H1 (cell line): ENCODE measurements at regions not wholly inside any gene's neighbourhood (a gene's known extent, or its start where the extent isn't known, plus 50 kb on each side); places are given as distances from the start of the nearest gene placed in this dataset.

Source experiments
- CTCF ChIA-PET: fragments of 300-600 bp; sonication (Branson Sonifier 250); formaldehyde crosslinking; loops from one replicate; lab custom pipeline; 2021; ENCODE audit not compliant: partially characterized antibody; lab: Charles Lee
- POLR2A ChIA-PET: fragments of 300-600 bp; sonication (Branson Sonifier 250); formaldehyde crosslinking; loops from one replicate; lab custom pipeline; 2021; ENCODE audit warnings: inconsistent platforms; ENCODE audit not compliant: partially characterized antibody; lab: Charles Lee
- DNase-seq, 2 experiments: peaks; one replicate each; pipeline versions ENCODE4 v3.0.0 to v3.0.0-alpha.2; 2010 to 2022; ENCODE audit warnings: low spot score in 2 of 2, low read depth in 1 of 2, mixed read lengths in 1 of 2
- FAIRE-seq: peaks from 2 replicates; lab custom pipeline; 2011; peaks lifted over from hg19 to GRCh38; lab: Jason Lieb, UNC
- H2AFZ ChIP-seq: 2 replicates; pipeline ENCODE4 v1.8.1; 2012; ENCODE audit warnings: low read length, inconsistent platforms
- H2AK5ac ChIP-seq: 2 replicates; pipeline ENCODE4 v1.6.1; 2013; ENCODE audit warnings: low read depth, low read length
- H2BK120ac ChIP-seq: replicated peaks from 2 replicates; pipeline ENCODE3; 2013; ENCODE audit warnings: low read depth, low read length, inconsistent platforms
- H2BK12ac ChIP-seq: 2 replicates; pipeline ENCODE4 v1.6.1; 2013; ENCODE audit warnings: low read depth, low read length
- H2BK15ac ChIP-seq: 2 replicates; pipeline ENCODE4 v1.6.1; 2013; ENCODE audit warnings: low read length
- H2BK20ac ChIP-seq: 2 replicates; pipeline ENCODE4 v1.6.1; 2013; ENCODE audit warnings: low read length
- H2BK5ac ChIP-seq: 2 replicates; pipeline ENCODE4 v1.6.1; 2013; ENCODE audit warnings: low read depth, low read length
- H3K14ac ChIP-seq: 2 replicates; pipeline ENCODE4 v1.6.1; 2013; ENCODE audit warnings: inconsistent platforms; ENCODE audit not compliant: insufficient read length
- H3K18ac ChIP-seq: 2 replicates; pipeline ENCODE4 v1.6.1; 2013; ENCODE audit warnings: low read length; ENCODE audit errors: extremely low read depth
- H3K23ac ChIP-seq: 2 replicates; pipeline ENCODE4 v1.6.1; 2013; ENCODE audit warnings: inconsistent platforms; ENCODE audit not compliant: insufficient read length
- H3K23me2 ChIP-seq: 2 replicates; pipeline ENCODE4 v1.6.1; 2013; ENCODE audit warnings: low read depth, low read length
- H3K27ac ChIP-seq: 2 replicates; pipeline ENCODE4 v1.6.1; 2011; ENCODE audit warnings: low read depth, low read length, inconsistent platforms
- H3K27me3 ChIP-seq, 4 experiments: replicated peaks in 1 of 4; 1 replicate in 1 of 4; 2 replicates in 3 of 4; pipeline versions ENCODE4 v1.6.1 to v1.8.1; 2011 to 2013; ENCODE audit warnings: low read length in 3 of 4, mild to moderate bottlenecking in 3 of 4, inconsistent platforms in 2 of 4, mixed read lengths in 2 of 4, moderate library complexity in 1 of 4; ENCODE audit not compliant: control insufficient read depth in 3 of 4, insufficient read depth in 3 of 4; ENCODE audit errors: extremely low read depth in 1 of 4
- H3K36me3 ChIP-seq, 4 experiments: 2 replicates each; pipeline versions ENCODE4 v1.6.1 to v1.8.1; 2011 to 2013; ENCODE audit warnings: mild to moderate bottlenecking in 4 of 4, low read length in 3 of 4, moderate library complexity in 2 of 4, control low read depth in 1 of 4, inconsistent platforms in 1 of 4; ENCODE audit not compliant: insufficient read depth in 4 of 4, control insufficient read depth in 2 of 4
- H3K4ac ChIP-seq: replicated peaks from 2 replicates; pipeline ENCODE3; 2013; ENCODE audit warnings: low read length, low read depth, mixed read lengths, inconsistent platforms; ENCODE audit not compliant: insufficient read length
- H3K4me1 ChIP-seq, 4 experiments: replicated peaks in 1 of 4; 1 replicate in 1 of 4; 2 replicates in 3 of 4; pipeline versions ENCODE4 v1.6.1 to v1.8.1; 2011 to 2013; ENCODE audit warnings: low read length in 3 of 4, inconsistent platforms in 2 of 4, mixed read lengths in 1 of 4; ENCODE audit not compliant: insufficient read depth in 4 of 4, control insufficient read depth in 3 of 4
- H3K4me2 ChIP-seq, 2 experiments: 2 replicates each; pipeline versions ENCODE4 v1.6.1 to v1.8.1; 2011 to 2013; ENCODE audit warnings: low read depth in 2 of 2, low read length in 2 of 2, control low read depth in 1 of 2, inconsistent platforms in 1 of 2, mild to moderate bottlenecking in 1 of 2; ENCODE audit not compliant: insufficient read depth in 1 of 2
- H3K4me3 ChIP-seq, 4 experiments: fragments of 200-600, 300-600 bp in 1 of 4; sonication (generic), shearing (Covaris generic), sonication (Bioruptor Twin) in 1 of 4; 2 replicates each; pipeline versions ENCODE4 v1.5.1 to v1.8.1; 2011 to 2016; ENCODE audit warnings: low read length in 4 of 4, low read depth in 3 of 4, control low read depth in 2 of 4, inconsistent platforms in 2 of 4, mild to moderate bottlenecking in 2 of 4, mixed read lengths in 1 of 4, moderate library complexity in 1 of 4; ENCODE audit not compliant: insufficient read depth in 2 of 4; ENCODE audit errors: extremely low read depth in 1 of 4
- H3K56ac ChIP-seq: replicated peaks from 2 replicates; pipeline ENCODE3; 2013; ENCODE audit warnings: low read depth, mild to moderate bottlenecking, mixed read lengths, low read length, inconsistent platforms; ENCODE audit not compliant: insufficient read length
- H3K79me1 ChIP-seq: 2 replicates; pipeline ENCODE4 v1.6.1; 2013; ENCODE audit warnings: low read depth, low read length, control low read depth
- H3K79me2 ChIP-seq, 2 experiments: 2 replicates each; pipeline versions ENCODE4 v1.6.1 to v1.8.1; 2012 to 2013; ENCODE audit warnings: low read length in 2 of 2, mild to moderate bottlenecking in 2 of 2, inconsistent platforms in 1 of 2; ENCODE audit not compliant: insufficient read depth in 2 of 2, control insufficient read depth in 1 of 2
- H3K9ac ChIP-seq, 4 experiments: replicated peaks in 1 of 4; 1 replicate in 1 of 4; 2 replicates in 3 of 4; pipeline versions ENCODE4 v1.6.1 to v1.8.1; 2011 to 2013; ENCODE audit warnings: low read depth in 3 of 4, low read length in 3 of 4, control low read depth in 2 of 4, mild to moderate bottlenecking in 2 of 4, moderate library complexity in 2 of 4, inconsistent platforms in 1 of 4; ENCODE audit errors: extremely low read depth in 1 of 4
- H3K9me3 ChIP-seq, 2 experiments: 2 replicates each; pipeline versions ENCODE4 v1.6.1 to v1.8.1; 2012 to 2013; ENCODE audit warnings: mild to moderate bottlenecking in 2 of 2, moderate library complexity in 2 of 2, control low read depth in 1 of 2, inconsistent platforms in 1 of 2, low read depth in 1 of 2, low read length in 1 of 2, mixed read lengths in 1 of 2; ENCODE audit not compliant: insufficient read depth in 2 of 2
- H4K20me1 ChIP-seq, 2 experiments: replicated peaks in 1 of 2; 2 replicates each; pipeline versions ENCODE3 to v1.8.1; 2011 to 2013; ENCODE audit warnings: inconsistent platforms in 2 of 2, low read length in 2 of 2, mild to moderate bottlenecking in 1 of 2; ENCODE audit not compliant: insufficient read depth in 2 of 2, control insufficient read depth in 1 of 2
- H4K5ac ChIP-seq: 2 replicates; pipeline ENCODE4 v1.6.1; 2013; ENCODE audit warnings: low read length, low read depth, mixed read lengths, inconsistent platforms; ENCODE audit not compliant: insufficient read length
- H4K8ac ChIP-seq: 2 replicates; pipeline ENCODE4 v1.8.0; 2013; ENCODE audit warnings: mild to moderate bottlenecking, moderate library complexity, low read length, inconsistent platforms; ENCODE audit not compliant: insufficient read depth; ENCODE audit errors: extremely low read depth
- H4K91ac ChIP-seq: replicated peaks from 2 replicates; pipeline ENCODE3; 2013; ENCODE audit warnings: low read length, mixed read lengths, inconsistent platforms; ENCODE audit not compliant: insufficient read length
- CEBPB ChIP-seq: IDR thresholded peaks from 2 replicates; pipeline ENCODE4 v1.6.1; 2012; ENCODE audit warnings: low read depth, low read length
- EGR1 ChIP-seq: IDR thresholded peaks from 2 replicates; pipeline ENCODE4 v1.6.1; 2011; ENCODE audit warnings: low read depth, low read length, borderline replicate concordance
- EP300 ChIP-seq, 2 experiments: IDR thresholded peaks; 1 replicate in 1 of 2; 2 replicates in 1 of 2; pipeline ENCODE4 v1.6.1; 2011 to 2012; ENCODE audit warnings: low read depth in 2 of 2, low read length in 2 of 2, mild to moderate bottlenecking in 2 of 2, borderline replicate concordance in 1 of 2, inconsistent platforms in 1 of 2, moderate library complexity in 1 of 2
- FOSL1 ChIP-seq: IDR thresholded peaks from 2 replicates; pipeline ENCODE4 v1.6.1; 2011; ENCODE audit warnings: mild to moderate bottlenecking, low read depth, low read length, moderate library complexity; ENCODE audit not compliant: insufficient read depth
- GTF2F1 ChIP-seq: IDR thresholded peaks from 2 replicates; pipeline ENCODE4 v1.6.1; 2012; ENCODE audit warnings: low read depth, low read length, improper control_type of control experiment, borderline replicate concordance
- JUN ChIP-seq: IDR thresholded peaks from 2 replicates; pipeline ENCODE4 v1.6.1; 2011; ENCODE audit warnings: low read depth, mild to moderate bottlenecking, improper control_type of control experiment, low read length
- KDM5A ChIP-seq: fragments of 200-600 bp; IDR thresholded peaks from 2 replicates; pipeline ENCODE4 v1.7.1; 2012; ENCODE audit warnings: mild to moderate bottlenecking, low read length, inconsistent platforms, mixed read lengths
- MAFK ChIP-seq: IDR thresholded peaks from 2 replicates; pipeline ENCODE4 v1.6.1; 2012; ENCODE audit warnings: low read depth, mild to moderate bottlenecking, improper control_type of control experiment, low read length
- RNF2 ChIP-seq: fragments of 200-900, 300-1000 bp; sonication (generic); IDR thresholded peaks from 2 replicates; pipeline ENCODE4 v1.7.1; 2016; ENCODE audit warnings: borderline replicate concordance, low read depth, mild to moderate bottlenecking, antibody characterized with exemption, low read length; ENCODE audit not compliant: poor library complexity, severe bottlenecking; ENCODE audit errors: missing control alignments
- RXRA ChIP-seq: IDR thresholded peaks from 2 replicates; pipeline ENCODE4 v1.6.1; 2011; ENCODE audit warnings: low read depth, mild to moderate bottlenecking, low read length, moderate library complexity; ENCODE audit not compliant: insufficient read depth
- SIX5 ChIP-seq: IDR thresholded peaks from 2 replicates; pipeline ENCODE4 v1.6.1; 2011; ENCODE audit warnings: mild to moderate bottlenecking, low read depth, low read length
- SP4 ChIP-seq: IDR thresholded peaks from 2 replicates; pipeline ENCODE4 v1.6.1; 2012; ENCODE audit warnings: low read length, inconsistent platforms
- TAF7 ChIP-seq: optimal IDR thresholded peaks from 2 replicates; pipeline ENCODE3; 2011; ENCODE audit warnings: low read depth, mild to moderate bottlenecking, inconsistent platforms, low read length, moderate library complexity, borderline replicate concordance
- WGBS, 2 experiments: shearing (Covaris generic) in 1 of 2; methylation state at CpG; one replicate each; pipeline versions ENCODE4 v1.1.6 to v1.1.7; 2013 to 2015; ENCODE audit warnings: low lambda C conversion rate in 2 of 2, mixed read lengths in 2 of 2, inconsistent platforms in 1 of 2, low coverage in 1 of 2, missing lambda C conversion rate in 1 of 2; ENCODE audit not compliant: insufficient replicate concordance in 2 of 2, insufficient coverage in 1 of 2, insufficient read length in 1 of 2; ENCODE audit errors: extremely low coverage in 1 of 2, missing lambda C conversion rate in 1 of 2; 5-methylcytosine and 5-hydroxymethylcytosine counted together

- 89% methylated on average over 2 of the region's 2 CpGs; no CpG with 5 or more reads in 1 of the 2 experiments for WGBS, 2 experiments
- H3K9me3 ChIP-seq: no peaks in the 10 kb centered on the region
- no peak for FAIRE-seq
- no peak for TF ChIP-seq EGR1
- no peak for TF ChIP-seq EP300 (IDR thresholded peaks at IDR 0.05; ENCODE audit: borderline replicate concordance in 1 of 2, low read depth in 2 of 2, low read length in 2 of 2)
- no peak for TF ChIP-seq KDM5A
- no peak for TF ChIP-seq MAFK
- no peak for TF ChIP-seq RXRA
- TF ChIP-seq SIX5: no peak
- TF ChIP-seq FOSL1: no peak
- TF ChIP-seq RNF2: no peak
- TF ChIP-seq CEBPB: no peak
- TF ChIP-seq TAF7: no peak
- no peak for TF ChIP-seq GTF2F1
- TF ChIP-seq JUN: no peak
- TF ChIP-seq SP4: no peak
Observed at GRCh38 chr14:71576472-71576871, 355.8 kb upstream of the RGS6 start.

More at GRCh38 chr14:71576472-71576871, 355.8 kb upstream of the RGS6 start:
- Histone ChIP-seq H4K8ac (no peak overlapping the region), H2BK12ac (no peak overlapping the region), H3K23me2 (no peaks in the 10 kb centered on the region), H3K27ac (no peak overlapping the region), H3K56ac (no peak overlapping the region), H2BK15ac (no peak overlapping the region), H4K20me1 (peaks cover 1 to 2% of the 10 kb centered on the region in 2 experiments), H3K9ac (no peak overlapping the region), H3K27me3 (no peaks in the 10 kb centered on the region), H3K4me2 (no peak overlapping the region), H2BK5ac (no peak overlapping the region), H3K4me3 (no peak overlapping the region), H2AFZ (no peak overlapping the region), H3K23ac (no peak overlapping the region), H3K79me1 (peaks cover 2% of the 10 kb centered on the region; the same call in 1 of the 2 replicates), H4K91ac (no peak overlapping the region), H3K4ac (no peak overlapping the region), H3K18ac (no peak overlapping the region), H3K36me3 (no peaks in the 10 kb centered on the region), H2AK5ac (no peak overlapping the region), H2BK20ac (no peak overlapping the region), H4K5ac (no peak overlapping the region), H3K79me2 (no peaks in the 10 kb centered on the region), H2BK120ac (no peak overlapping the region), H3K14ac (no peak overlapping the region), H3K4me1 (peaks cover 0 to 5% (median under 1%) of the 10 kb centered on the region in 4 experiments; a peak in 1 of 7 replicates)
- POLR2A ChIA-PET: interaction anchor here (0.7 kb wide), 1 partner anchor 275 kb away, joined by 3 read pairs; no protein-coding TSS in a partner anchor
- no peak for DNase-seq
- CTCF ChIA-PET: interaction anchor here (1.0 kb wide), 1 partner anchor 12 kb away, joined by 3 read pairs; no protein-coding TSS in a partner anchor
